GM18511 (cell line): ENCODE measurements at regions not wholly inside any gene's neighbourhood (a gene's known extent, or its start where the extent isn't known, plus 50 kb on each side); places are given as distances from the start of the nearest gene placed in this dataset.
"Not testable (repeated sequence)": the region's sequence is repeated elsewhere in the genome, so short reads cannot be mapped to it uniquely, and the experiment has no call there.

Experiments used
- ATAC-seq: cut with Tn5 transposase; IDR thresholded peaks from one replicate; pipeline ENCODE4 v1.9.1; 2021; ENCODE audit warnings: mild to moderate bottlenecking, moderate library complexity; ENCODE audit not compliant: unreplicated experiment

DNA sequence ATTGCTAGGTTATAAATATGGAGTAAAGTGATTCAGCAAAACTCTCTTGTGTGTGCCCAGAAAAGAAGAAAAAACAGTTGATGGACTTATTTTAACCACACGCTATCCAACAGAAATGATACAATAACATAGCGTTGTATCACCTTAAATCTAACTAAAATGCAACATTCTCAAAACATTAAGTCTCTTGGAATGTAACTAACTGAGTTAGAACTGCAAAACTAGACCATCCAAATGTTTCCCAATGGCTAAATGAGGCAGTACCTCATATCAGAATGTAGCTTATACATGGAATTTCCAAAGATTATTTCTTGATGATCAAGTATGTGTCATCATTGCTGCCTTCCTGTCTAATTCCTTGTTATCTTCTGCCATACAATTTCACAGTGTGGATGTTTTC lies 187.9 kb downstream of the CNTN3 start:
- no peak for ATAC-seq

DNA sequence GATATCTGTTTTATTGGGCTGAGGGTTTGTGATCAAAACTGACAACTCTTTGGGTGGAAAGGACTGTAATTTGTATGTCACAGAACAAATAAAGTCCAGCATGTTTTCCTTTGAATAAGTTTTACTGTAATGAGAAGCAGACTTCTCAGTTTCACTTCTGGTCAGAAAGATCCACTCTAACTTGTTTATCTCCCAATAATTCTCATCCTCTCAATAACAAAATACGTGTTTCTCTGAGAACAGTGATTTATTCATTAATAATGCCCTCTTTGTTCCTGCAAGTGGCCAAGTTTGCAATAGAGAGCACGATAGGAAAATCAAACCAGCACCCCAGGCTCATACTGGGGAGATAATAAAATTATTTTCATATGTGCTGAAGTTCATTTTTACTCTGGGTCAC lies 190.6 kb downstream of the CNTN3 start:
- no peak for ATAC-seq

DNA sequence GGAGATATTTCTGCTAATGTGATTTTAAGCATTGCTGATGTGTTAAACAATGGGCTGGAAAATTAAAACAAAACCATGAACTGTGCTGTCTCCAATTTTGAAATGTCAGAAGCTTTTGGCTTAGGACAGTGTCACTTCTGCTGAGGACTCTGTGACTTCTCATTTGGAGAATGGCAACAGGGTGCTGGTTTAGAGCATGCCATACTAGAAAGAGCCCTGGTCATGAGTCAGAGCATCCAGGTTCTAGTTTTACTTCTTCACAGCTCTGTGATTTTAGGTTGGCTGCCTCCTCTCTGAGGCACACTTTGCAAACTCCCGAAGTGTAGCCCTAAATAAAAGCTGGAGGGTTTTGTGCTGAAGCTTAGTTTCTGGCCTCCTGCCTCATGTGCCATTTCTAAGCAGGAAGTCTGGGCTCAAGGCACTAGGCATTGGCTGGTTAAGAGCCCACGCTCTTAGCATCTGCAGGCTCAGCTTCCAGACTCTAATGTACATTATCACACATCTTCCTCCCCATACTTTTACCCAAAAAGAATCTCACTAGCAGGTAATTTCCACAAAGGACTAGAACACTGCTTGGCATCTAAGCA lies 193.8 kb downstream of the CNTN3 start:
- ATAC-seq, result no peak

DNA sequence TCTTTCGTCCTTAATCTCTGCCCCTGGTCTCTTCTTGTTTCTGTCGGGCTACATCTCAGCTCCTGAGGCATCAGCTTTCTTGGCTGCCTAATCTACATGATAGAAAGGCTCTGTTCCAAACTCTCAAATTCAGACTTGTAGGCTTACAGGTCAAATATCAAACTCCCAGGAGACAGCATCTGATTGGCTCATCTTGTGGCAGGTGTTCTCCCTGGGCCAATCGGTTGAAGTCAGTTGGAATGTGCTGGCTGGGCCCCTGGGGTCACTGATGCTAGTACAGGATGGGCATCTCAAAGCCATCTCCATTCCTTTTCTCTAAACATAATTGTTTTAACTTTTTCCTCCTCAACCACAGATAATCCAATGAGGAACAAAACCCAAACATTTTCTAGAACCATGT lies 198.7 kb downstream of the CNTN3 start:
- no peak for ATAC-seq

DNA sequence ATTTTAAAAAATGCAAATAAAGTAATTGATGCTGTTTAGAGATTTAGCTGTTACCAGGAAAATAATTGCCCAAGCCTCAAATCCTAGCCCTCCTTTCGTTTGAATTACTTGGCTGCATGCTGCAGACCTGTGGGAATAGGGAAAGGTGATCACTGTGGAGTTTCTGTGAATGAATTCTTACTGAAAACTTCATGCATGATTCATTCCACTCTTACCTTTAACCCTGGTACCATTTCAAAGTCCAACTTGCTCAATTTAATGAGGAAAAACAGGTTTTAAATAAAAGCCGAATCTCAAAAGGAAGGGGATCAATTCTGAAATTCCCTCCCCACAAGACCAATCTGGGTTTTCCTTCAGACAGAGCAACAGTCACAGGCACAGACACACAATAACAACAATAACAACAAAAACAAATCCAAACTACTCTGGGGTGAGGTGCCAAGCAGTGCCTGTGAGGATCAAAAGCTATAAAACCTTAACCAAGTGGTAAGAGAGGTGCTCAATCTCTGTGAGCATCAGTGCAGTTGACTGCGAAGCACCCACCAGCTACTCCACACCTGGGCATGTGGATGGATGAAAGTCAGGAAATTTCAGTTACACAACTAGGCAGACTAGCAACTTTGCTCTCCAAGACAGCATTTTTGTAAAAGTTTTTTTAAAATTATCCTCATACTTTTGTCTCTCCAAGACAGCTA lies 200.8 kb downstream of the CNTN3 start:
- no peak for ATAC-seq

DNA sequence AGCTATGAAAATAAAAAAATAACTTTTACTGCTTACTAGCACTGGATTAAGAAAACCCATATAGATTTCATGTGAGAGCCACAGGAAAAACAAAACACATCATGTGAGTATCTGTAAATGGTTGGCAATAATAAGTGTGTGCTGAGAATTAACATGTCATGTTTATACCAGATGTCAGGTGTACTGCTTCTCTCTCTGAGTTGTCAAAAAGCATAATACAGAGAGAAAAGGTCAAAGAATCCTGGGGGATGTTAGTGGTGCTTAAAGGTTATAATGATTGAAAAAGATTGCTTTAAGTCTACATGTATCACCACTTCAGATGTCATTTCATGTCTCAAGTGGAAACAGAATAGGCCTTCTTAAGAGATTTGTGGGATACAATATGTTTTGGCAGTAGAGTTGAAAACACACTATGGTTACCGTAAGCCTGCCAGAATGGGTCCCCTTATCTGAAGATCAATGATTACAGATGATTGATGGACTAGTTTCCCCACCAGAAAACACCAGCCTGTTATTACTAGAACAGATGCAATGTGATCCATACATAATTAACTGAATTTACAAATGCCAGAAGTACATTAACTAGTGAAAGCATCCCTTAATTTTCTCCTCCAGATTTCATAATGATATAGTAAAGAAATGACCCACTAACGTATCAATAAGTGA lies 204.1 kb downstream of the CNTN3 start:
- no peak for ATAC-seq

DNA sequence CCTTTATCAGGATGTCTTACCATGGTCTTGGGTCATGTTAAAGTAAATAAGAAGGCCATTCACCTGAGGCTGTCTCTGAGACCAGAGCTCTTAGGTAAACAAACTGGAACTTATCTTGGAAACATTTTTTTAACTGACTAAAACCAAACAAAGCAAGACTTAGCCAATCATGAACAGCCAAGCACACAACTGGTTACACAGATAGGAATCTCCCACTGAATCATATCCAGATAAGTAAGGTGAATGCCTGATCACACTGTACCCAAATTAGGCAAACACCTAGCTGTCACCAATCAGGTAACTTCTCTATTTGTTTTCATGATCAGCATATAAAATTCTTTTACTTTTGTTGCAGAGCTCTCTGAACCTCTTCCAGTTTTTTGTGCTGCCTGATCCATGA lies 205.4 kb downstream of the CNTN3 start:
- no peak for ATAC-seq

DNA sequence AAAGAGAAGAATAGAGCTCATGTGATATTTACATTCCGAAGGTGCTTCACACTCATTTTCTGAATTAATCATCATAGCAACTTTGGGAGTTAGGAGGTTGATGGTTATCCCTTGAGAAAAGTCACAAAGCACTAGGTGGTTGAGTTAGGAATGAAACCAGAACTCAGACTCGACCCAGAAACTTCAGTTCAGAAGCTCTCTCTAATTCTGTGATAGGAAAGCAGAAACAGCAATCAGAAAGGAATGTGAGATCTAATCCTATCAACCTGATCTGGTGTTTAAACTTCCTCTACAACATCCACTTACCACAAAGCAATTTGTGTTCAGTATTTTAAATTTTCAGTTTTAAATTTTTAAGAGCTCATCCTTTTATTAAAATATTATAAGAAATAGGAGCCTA lies 211.2 kb downstream of the CNTN3 start:
- ATAC-seq, result no peak

DNA sequence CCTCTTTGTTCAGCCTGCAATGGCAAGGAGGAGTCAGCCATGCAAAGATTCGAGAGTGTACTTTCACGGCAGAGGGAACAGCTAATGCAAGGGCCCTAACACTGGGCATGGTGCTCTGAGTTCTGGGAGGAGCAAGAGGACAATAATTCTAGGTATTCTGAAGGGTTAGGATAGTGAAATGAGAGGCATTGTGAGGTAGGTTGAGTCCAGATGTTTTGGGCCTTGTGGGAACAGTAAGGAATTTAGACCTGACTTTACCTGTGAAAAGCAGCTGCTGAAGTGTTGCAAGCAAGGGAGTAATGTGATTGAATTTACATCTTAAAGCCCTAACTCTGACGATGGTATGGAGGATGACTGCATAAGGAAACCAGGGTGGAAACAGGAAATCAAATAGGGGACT lies 211.6 kb downstream of the CNTN3 start:
- ATAC-seq, result no peak

DNA sequence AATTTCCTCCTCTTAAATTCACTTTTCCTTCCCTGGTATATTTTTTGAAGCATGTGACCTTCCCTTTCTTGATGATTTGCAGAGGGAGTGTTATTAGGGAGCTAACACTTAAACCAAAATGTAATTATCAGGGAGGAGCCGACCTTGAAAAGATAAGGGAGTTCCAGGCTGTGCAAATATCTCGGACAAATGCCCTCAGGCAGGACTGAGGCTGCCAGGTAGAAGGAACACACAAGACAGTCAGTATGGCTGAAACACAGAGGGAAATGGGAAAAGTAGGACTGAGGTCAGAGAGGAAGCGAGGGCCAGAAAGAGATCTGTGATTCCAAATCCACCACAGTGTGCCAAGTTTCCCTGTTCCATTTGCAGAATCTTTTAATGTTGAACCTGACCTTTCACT lies 221.0 kb downstream of the CNTN3 start:
- ATAC-seq, result no peak

DNA sequence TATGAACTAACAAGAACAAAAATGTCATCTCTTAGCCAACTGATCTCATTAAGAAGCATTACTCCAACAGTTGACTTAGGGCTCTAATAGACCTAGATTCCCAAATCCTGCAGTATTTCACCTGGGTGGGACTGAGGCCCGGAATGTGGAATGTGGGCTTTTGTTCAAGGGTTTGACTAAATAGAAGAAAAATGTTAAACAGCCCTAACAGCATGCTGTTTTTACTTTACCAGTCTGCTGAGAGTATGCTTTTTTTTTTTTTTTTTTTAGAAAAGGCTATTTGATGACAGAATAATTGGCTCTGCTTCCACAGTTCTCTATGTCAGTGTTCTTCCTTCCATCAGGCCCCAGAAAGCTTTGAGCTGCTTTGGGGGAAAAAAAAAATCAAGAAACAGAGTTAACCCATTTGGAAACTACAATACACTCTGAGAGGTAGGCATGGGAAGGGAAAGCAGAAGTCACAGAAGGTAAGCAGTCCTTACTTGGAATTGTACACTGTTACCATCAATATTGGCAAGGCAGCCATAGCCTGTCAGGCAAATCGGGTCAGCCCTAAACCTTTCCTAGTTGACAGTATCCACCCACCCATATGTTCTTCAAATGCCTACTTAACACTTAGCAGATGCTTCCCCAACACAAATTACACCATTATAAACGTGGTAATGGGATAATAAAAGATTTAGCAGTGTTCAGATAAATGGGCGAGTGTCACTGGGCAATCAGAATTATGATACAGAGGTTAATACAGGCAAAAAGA lies 224.2 kb downstream of the CNTN3 start:
- no peak for ATAC-seq

DNA sequence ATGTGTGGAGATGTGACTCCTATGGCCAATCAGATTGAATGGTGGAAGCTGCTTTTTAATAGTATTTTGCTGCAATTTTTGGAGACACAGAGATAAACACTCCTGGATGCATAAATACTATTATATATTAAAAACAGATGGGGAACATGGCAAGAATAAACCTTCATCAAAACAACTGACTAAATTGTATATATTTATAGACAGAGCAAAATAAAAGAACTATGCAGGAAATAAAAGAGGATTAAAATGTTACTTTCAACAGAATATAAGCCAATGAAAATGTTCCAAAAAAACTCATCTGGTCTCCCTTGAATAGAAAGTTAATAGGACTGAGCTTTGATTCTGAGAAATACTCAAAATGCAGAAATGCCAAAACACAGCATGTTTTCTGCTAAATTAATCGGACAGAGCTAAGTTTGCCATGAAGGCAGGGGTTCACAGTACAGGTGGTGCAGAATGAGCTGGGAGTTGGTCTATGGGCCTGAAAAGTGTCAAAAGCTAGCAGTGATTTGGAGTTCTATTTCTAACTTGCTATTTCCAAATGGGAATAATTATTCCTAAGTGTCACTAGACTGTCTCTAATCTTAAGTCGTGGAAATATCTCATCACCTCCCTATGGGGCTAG lies 227.2 kb downstream of the CNTN3 start:
- ATAC-seq, result no peak

DNA sequence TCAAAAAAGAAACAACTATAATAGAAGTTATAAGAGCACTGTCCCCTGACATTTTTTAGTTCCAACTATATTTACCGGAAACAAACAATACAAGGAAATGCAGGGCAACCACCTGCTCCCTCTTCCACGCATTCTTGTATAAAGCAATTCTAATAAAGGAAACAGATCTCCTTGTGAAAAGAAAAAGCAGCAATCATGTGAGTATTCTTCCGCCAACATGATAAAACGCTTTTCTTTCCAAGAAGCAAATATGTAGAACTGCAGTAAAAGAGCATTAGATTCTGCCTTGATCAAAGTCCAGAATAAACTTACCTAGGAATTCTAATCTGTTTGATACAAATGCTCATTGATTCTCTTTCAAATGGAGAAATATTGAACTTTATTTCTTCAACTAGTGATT lies 230.3 kb downstream of the CNTN3 start:
- ATAC-seq, result no peak

DNA sequence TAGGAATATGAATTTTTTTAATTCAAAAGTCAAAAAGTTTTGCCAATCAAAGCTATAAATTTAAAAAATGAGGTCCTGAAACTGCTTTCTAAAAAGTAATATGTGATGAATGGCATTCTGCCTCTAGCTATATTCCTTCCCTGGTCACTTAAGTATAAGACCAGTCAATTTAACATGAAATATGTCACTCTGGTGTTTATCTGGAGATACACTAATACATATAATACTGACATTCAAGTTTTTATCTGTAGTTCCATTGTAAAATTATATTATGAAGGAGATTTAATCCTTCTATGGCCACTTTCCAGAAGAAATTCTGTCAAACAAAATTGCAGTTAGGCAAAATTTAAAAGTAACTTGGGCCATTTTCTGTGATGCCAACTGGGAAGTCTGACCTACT lies 236.8 kb downstream of the CNTN3 start:
- no peak for ATAC-seq

DNA sequence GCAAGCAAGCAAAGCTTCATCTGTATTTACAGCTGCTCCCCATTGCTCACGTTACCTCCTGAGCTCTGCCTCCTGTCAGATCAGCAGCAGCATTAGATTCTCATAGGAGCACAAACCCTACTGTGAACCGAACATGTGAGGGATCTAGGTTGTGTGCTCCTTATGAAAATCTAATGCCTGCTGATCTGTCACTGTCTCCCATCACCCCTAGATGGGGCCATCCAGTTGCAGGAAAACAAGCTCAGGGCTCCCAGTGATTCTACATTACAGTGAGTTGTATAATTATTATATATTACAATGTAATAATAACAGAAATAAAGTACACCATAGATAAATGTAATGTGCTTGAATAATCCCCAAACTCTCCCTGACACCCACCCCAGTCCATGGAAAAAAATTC lies 238.1 kb downstream of the CNTN3 start:
- not testable (repeated sequence) for ATAC-seq

DNA sequence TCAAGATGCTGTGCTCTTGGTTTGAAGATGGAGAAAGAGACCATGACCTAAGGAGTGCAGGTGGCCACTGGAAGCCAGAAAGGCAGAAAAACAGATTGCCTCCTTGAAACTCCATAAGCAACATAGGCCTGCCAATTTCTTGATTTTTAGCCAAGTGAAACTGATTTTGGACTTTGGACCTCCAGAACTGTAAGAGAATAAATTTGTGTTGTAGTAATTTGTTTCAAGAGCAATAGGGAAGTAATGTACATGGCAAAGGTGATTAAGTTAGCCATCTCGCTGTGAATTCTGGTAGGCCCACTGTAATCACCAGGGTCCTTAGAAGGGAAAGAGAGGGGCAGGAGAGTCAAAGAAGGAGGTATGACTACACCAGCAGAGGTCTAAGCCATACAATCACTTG lies 238.8 kb downstream of the CNTN3 start:
- no peak for ATAC-seq

DNA sequence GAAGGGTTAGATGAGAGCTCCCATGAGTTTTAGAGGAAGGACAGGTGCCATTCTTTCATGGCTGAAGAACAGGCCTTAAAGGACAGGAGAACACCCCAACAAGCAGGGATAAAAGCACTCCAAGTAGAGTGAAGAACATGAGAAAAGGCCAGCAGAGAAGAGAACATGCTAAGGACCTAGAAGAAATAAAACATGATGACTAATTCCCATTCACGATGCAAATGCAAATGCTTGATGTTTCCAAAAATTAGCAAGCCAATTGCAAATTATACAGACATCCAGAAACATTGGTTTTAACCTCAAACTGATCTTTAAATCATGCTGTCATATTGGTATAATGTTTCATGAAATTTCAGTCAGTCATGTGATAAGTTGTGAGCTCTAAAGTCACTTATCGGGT lies 241.7 kb downstream of the CNTN3 start:
- ATAC-seq, result no peak

DNA sequence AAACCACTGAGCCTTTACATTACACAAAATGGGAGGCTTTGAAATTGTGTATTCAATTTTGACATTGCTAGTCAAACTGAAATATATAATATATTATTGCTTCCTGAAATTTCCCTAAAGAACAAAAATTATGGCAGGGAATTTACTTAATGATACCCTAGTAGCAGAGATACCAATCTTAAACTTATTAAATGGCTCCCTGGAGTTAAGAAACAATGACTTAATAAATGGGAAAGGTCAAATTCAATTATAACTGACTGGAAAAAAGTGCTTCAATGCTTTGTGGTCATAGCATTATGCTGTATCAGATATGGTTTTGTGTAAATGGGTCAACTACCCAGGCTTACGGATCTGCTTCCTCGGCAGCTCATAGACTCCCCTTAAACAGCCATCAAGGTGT lies 244.1 kb downstream of the CNTN3 start:
- no peak for ATAC-seq

DNA sequence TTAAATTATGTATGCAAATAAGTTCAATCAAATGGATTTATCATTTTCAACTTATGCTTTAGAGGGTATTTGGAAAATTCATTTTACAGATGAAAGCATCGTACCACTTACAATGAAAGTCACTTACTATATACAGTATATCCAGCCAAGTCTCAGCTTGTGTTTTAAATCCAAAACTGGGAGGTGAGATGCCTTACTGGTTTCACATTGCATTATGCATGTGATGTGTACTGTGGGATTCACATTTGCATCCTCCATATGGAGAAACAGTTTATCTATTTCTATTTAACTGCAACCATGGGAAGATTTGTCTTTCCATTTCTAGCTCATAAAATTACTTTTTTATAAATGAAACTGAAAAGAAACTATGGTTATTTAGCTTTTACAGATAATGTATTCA lies 248.1 kb downstream of the CNTN3 start:
- ATAC-seq, result no peak

DNA sequence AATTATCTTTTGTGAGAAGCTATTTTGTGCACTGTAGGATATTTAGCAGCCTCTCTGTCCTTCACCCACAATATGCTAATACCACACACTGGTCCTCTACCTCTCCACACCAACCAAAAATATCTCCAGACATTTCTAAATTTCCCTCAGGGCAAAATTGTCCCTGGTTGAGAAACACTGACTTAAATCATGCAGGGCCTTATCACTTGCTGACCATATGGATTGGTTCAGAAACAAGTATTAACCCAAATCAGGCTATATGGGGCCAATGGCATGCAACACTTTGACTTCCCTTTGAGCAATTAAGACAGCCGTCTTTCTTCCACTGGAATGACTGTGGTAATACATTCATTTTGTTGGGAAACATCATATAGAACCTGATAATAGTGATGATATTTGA lies 251.1 kb downstream of the CNTN3 start:
- ATAC-seq, result no peak

DNA sequence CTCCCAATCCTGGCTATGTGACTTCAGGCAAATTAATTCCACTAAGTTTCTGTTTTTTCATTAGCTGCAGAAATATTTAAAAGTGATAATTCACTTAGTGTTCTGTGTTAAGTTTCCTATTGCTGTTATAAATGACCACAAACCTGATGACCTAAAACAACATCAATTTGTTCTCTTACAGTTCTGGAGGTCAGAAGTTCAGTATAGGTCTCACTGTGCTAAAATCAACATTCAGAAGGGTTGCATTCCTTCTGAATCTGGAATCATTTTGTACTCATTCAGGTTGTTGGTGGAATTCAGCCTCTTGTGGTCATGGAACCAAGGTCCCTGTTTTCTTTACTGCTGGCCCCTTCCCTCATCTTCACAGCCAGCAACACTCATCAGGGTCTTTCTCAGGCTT lies 254.1 kb downstream of the CNTN3 start:
- ATAC-seq, result no peak
